ENCODE measurements at regions not wholly inside any gene's neighbourhood (a gene's known extent, or its start where the extent isn't known, plus 50 kb on each side); places are given as distances from the start of the nearest gene placed in this dataset.

GRCh38 chrX:144275843-144276242 is 392.0 kb downstream of the UBE2NL start:
- TF ChIP-seq CTCF (IDR thresholded peaks at IDR 0.05; ENCODE audit: poor library complexity) (no peak), EZH2 (IDR thresholded peaks at IDR 0.05; ENCODE audit: borderline replicate concordance) (no peak)

Data from hepatocyte (in vitro differentiated cells).